IMR-90 (cell line): ENCODE measurements at regions not wholly inside any gene's neighbourhood (a gene's known extent, or its start where the extent isn't known, plus 50 kb on each side); places are given as distances from the start of the nearest gene placed in this dataset.

ENCODE experiments used
- CHD1 ChIP-seq: IDR thresholded peaks from 2 replicates; pipeline ENCODE4 v1.6.1; 2012; ENCODE audit warnings: low read depth, low read length, improper control_type of control experiment
- MAFK ChIP-seq: IDR thresholded peaks from 2 replicates; pipeline ENCODE4 v1.6.1; 2012; ENCODE audit warnings: low read depth, low read length, improper control_type of control experiment
- MAZ ChIP-seq: IDR thresholded peaks from 2 replicates; pipeline ENCODE4 v1.6.1; 2012; ENCODE audit warnings: low read depth, mild to moderate bottlenecking, low read length, improper control_type of control experiment, moderate library complexity, borderline replicate concordance
- MXI1 ChIP-seq: IDR thresholded peaks from 2 replicates; pipeline ENCODE4 v1.6.1; 2012; ENCODE audit warnings: low read depth, mild to moderate bottlenecking, low read length, moderate library complexity, borderline replicate concordance
- POLR2A ChIP-seq: IDR thresholded peaks from 2 replicates; pipeline ENCODE4 v1.6.1; 2012; ENCODE audit warnings: mild to moderate bottlenecking, low read depth, low read length
- RCOR1 ChIP-seq: IDR thresholded peaks from 2 replicates; pipeline ENCODE4 v1.6.1; 2012; ENCODE audit warnings: mild to moderate bottlenecking, low read length, improper control_type of control experiment; ENCODE audit not compliant: insufficient replicate concordance
- SMC3 ChIP-seq: fragments of 150-350 bp; IDR thresholded peaks from 2 replicates; pipeline ENCODE4 v1.6.1; 2016; ENCODE audit warnings: low read depth, mild to moderate bottlenecking, antibody characterized with exemption, low read length, moderate library complexity
- TF ChIP-seq, protein P1 (sequence below): fragments of 150-350 bp; IDR thresholded peaks from 2 replicates; pipeline ENCODE4 v1.6.1; 2017; ENCODE audit warnings: mild to moderate bottlenecking, antibody characterized with exemption, low read length, low read depth
- TF ChIP-seq, protein P2 (sequence below): conservative IDR thresholded peaks from 2 replicates; pipeline ENCODE4 v1.5.1; 2012; ENCODE audit warnings: mild to moderate bottlenecking, low read depth, low read length, improper control_type of control experiment

DNA sequence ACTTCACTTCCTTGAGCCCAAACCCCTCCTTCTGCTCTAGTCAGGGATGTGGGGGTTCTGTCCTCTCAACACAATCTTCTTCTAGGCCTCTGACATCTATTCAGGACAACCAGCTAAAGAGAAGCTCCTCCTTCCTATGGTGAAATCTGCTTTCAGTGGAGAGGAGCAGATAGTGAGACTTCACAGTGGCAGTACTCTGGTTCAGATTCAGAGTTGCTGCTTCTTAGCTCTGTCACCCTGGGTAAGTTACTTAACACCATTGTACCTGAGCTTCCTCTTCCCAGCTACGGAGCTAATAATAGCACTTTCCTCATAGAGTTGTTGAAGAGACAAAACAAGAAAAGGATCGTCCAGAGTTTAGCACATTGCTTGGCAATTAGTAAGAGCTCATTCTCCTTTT is 77.3 kb upstream of the LARP1 start:
- TF ChIP-seq CHD1, result no peak
- TF ChIP-seq, protein P1, sequence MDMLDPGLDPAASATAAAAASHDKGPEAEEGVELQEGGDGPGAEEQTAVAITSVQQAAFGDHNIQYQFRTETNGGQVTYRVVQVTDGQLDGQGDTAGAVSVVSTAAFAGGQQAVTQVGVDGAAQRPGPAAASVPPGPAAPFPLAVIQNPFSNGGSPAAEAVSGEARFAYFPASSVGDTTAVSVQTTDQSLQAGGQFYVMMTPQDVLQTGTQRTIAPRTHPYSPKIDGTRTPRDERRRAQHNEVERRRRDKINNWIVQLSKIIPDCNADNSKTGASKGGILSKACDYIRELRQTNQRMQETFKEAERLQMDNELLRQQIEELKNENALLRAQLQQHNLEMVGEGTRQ, result no peak
- TF ChIP-seq, protein P2, sequence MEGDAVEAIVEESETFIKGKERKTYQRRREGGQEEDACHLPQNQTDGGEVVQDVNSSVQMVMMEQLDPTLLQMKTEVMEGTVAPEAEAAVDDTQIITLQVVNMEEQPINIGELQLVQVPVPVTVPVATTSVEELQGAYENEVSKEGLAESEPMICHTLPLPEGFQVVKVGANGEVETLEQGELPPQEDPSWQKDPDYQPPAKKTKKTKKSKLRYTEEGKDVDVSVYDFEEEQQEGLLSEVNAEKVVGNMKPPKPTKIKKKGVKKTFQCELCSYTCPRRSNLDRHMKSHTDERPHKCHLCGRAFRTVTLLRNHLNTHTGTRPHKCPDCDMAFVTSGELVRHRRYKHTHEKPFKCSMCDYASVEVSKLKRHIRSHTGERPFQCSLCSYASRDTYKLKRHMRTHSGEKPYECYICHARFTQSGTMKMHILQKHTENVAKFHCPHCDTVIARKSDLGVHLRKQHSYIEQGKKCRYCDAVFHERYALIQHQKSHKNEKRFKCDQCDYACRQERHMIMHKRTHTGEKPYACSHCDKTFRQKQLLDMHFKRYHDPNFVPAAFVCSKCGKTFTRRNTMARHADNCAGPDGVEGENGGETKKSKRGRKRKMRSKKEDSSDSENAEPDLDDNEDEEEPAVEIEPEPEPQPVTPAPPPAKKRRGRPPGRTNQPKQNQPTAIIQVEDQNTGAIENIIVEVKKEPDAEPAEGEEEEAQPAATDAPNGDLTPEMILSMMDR, result no peak
- TF ChIP-seq POLR2A, result no peak
- no peak for TF ChIP-seq RCOR1
- no peak for TF ChIP-seq MAFK
- TF ChIP-seq MAZ, result no peak
- TF ChIP-seq SMC3, result no peak
- TF ChIP-seq MXI1, result no peak
